WI38 (cell line): ENCODE measurements at regions not wholly inside any gene's neighbourhood (a gene's known extent, or its start where the extent isn't known, plus 50 kb on each side); places are given as distances from the start of the nearest gene placed in this dataset.

Experiments
- H3K4me3 ChIP-seq: 2 replicates; pipeline ENCODE4 v1.5.1; 2011; ENCODE audit warnings: low read depth, mild to moderate bottlenecking, control low read depth, low read length
- CTCF ChIP-seq: IDR thresholded peaks from 2 replicates; pipeline ENCODE4 v1.5.1; 2012; ENCODE audit warnings: low read depth, mild to moderate bottlenecking, control low read depth, low read length

- no peak overlapping the region; the same call in 1 of the 2 replicates for H3K4me3 ChIP-seq
- TF ChIP-seq CTCF = no peak
Measured at GRCh38 chr11:19595840-19596751, 116.5 kb upstream of the NAV2 start.

GRCh38 chr11:19595499-19595839, 117.2 kb upstream of the NAV2 start:
- no peak overlapping the region for H3K4me3 ChIP-seq
- no peak for TF ChIP-seq CTCF

GRCh38 chr11:19594326-19594725, 118.3 kb upstream of the NAV2 start:
- no peak overlapping the region for H3K4me3 ChIP-seq
- no peak for TF ChIP-seq CTCF

- TF ChIP-seq CTCF = no peak
- no peak overlapping the region for H3K4me3 ChIP-seq
Measured at GRCh38 chr11:19592842-19593241, 119.8 kb upstream of the NAV2 start.

GRCh38 chr11:19589567-19590260, 122.9 kb upstream of the NAV2 start:
- no peak for TF ChIP-seq CTCF
- H3K4me3 ChIP-seq = no peak overlapping the region

- TF ChIP-seq CTCF = no peak
- H3K4me3 ChIP-seq = no peak overlapping the region
Measured at GRCh38 chr11:19587979-19588378, 124.7 kb upstream of the NAV2 start.

- H3K4me3 ChIP-seq = no peak overlapping the region
- TF ChIP-seq CTCF = no peak
Measured at GRCh38 chr11:19580646-19581045, 132.0 kb upstream of the NAV2 start.
